Esophagus squamous epithelium (tissue), 5 donors: ENCODE measurements at regions not wholly inside any gene's neighbourhood (a gene's known extent, or its start where the extent isn't known, plus 50 kb on each side); places are given as distances from the start of the nearest gene placed in this dataset.

ENCODE experiments used
- DNase-seq: peaks from one replicate; lab custom pipeline; 2025; lab: John Stamatoyannopoulos, UW
- H3K27ac ChIP-seq, 4 donors: fragments of 200-600 bp; sonication (generic); one replicate each; pipeline ENCODE4 v1.5.1; 2016 to 2019; ENCODE audit warnings: mild to moderate bottlenecking in 1 of 4
- H3K27me3 ChIP-seq, 4 donors: fragments of 200-600 bp; sonication (generic); 1 replicate in 3 of 4; 2 replicates in 1 of 4; pipeline versions ENCODE4 v1.5.1 to v1.6.0; 2017 to 2021; ENCODE audit warnings: antibody characterized with exemption in 1 of 4
- H3K36me3 ChIP-seq, 3 donors: fragments of 200-600 bp; sonication (generic); one replicate each; pipeline ENCODE4 v1.5.1; 2016 to 2019
- H3K4me1 ChIP-seq, 3 donors: fragments of 200-600 bp; sonication (generic); one replicate each; pipeline ENCODE4 v1.5.1; 2017 to 2019
- H3K4me3 ChIP-seq, 4 donors: fragments of 200-600 bp; sonication (generic); 1 replicate in 3 of 4; 2 replicates in 1 of 4; pipeline ENCODE4 v1.5.1; 2016 to 2019; ENCODE audit warnings: mild to moderate bottlenecking in 2 of 4, moderate library complexity in 1 of 4
- H3K9me3 ChIP-seq, 3 donors: fragments of 200-600 bp; sonication (generic); one replicate each; pipeline ENCODE4 v1.5.1; 2016 to 2019
- CTCF ChIP-seq, 6 experiments: fragments of 450-650 bp in 4 of 6; fragments of 200-600 bp in 2 of 6; sonication (generic) in 2 of 6; IDR thresholded peaks; one replicate each; pipeline ENCODE4 v1.5.1; 2016 to 2019; ENCODE audit warnings: antibody characterized with exemption in 6 of 6, mild to moderate bottlenecking in 4 of 6, moderate library complexity in 4 of 6
- POLR2A ChIP-seq, 4 donors: fragments of 450-650 bp; IDR thresholded peaks; one replicate each; pipeline ENCODE4 v1.6.1; 2017; ENCODE audit warnings: antibody characterized with exemption in 4 of 4, mild to moderate bottlenecking in 4 of 4, moderate library complexity in 3 of 4
- WGBS, 2 donors: methylation state at CpG; one replicate each; pipeline ENCODE4 v1.1.5; 2018; 5-methylcytosine and 5-hydroxymethylcytosine counted together
- intact Hi-C: fragments of 100-400 bp; cut with DNase I; formaldehyde crosslinking; loops from one replicate; pipeline ENCODE4 v1.15.0; 2022
- donor health status: DM: yes; HTN: yes; CAD: no.

GRCh38 chr2:82282111-82282882 lies 1977.7 kb upstream of the LRRTM1 start:
- no peak for TF ChIP-seq POLR2A (IDR thresholded peaks at IDR 0.05)
- TF ChIP-seq CTCF (IDR thresholded peaks at IDR 0.05): no peak
- Histone ChIP-seq H3K4me1 (no peaks in the 10 kb centered on the region), H3K4me3 (no peak overlapping the region), H3K27me3 (no peaks in the 10 kb centered on the region), H3K27ac (no peak overlapping the region), H3K36me3 (no peaks in the 10 kb centered on the region), H3K9me3 (no peaks in the 10 kb centered on the region)
- no peak for DNase-seq
- 73 to 75% methylated on average over 11 to 16 of the region's 16 CpGs for WGBS, 2 donors
- intact Hi-C loops: no loop called here

GRCh38 chr2:82279367-82279766 lies 1974.8 kb upstream of the LRRTM1 start:
- no peak for DNase-seq
- H3K36me3 ChIP-seq: no peaks in the 10 kb centered on the region
- WGBS, 2 donors: 36 to 67% methylated on average over 1 of the region's 1 CpG
- H3K9me3 ChIP-seq: no peaks in the 10 kb centered on the region
- intact Hi-C loops: no loop called here
- TF ChIP-seq POLR2A (IDR thresholded peaks at IDR 0.05) (no peak), CTCF (IDR thresholded peaks at IDR 0.05) (no peak)
- no peaks in the 10 kb centered on the region for H3K4me1 ChIP-seq
- no peak overlapping the region for H3K27ac ChIP-seq
- no peaks in the 10 kb centered on the region for H3K27me3 ChIP-seq
- H3K4me3 ChIP-seq: no peak overlapping the region

- H3K27ac ChIP-seq: no peak overlapping the region
- H3K27me3 ChIP-seq: no peaks in the 10 kb centered on the region
- H3K4me1 ChIP-seq: no peaks in the 10 kb centered on the region
- no peak for DNase-seq
- TF ChIP-seq POLR2A (IDR thresholded peaks at IDR 0.05) (no peak), CTCF (IDR thresholded peaks at IDR 0.05) (no peak)
- H3K9me3 ChIP-seq: no peaks in the 10 kb centered on the region
- WGBS, 2 donors: 38 to 65% methylated on average over 1 of the region's 1 CpG
- no peak overlapping the region for H3K4me3 ChIP-seq
- no peaks in the 10 kb centered on the region for H3K36me3 ChIP-seq
- intact Hi-C loops: no loop called here
These were observed 1973.9 kb upstream of the LRRTM1 start for GRCh38 chr2:82278416-82278815.

- no peaks in the 10 kb centered on the region for H3K36me3 ChIP-seq
- no peak overlapping the region for H3K4me3 ChIP-seq
- no peaks in the 10 kb centered on the region for H3K4me1 ChIP-seq
- WGBS, 2 donors: 37 to 43% methylated on average over 2 of the region's 2 CpGs
- no peak overlapping the region for H3K27ac ChIP-seq
- TF ChIP-seq CTCF (IDR thresholded peaks at IDR 0.05): no peak
- TF ChIP-seq POLR2A (IDR thresholded peaks at IDR 0.05): no peak
- no peaks in the 10 kb centered on the region for H3K27me3 ChIP-seq
- DNase-seq: no peak
- H3K9me3 ChIP-seq: no peaks in the 10 kb centered on the region
- intact Hi-C loops: no loop called here
These were observed 1971.0 kb upstream of the LRRTM1 start for GRCh38 chr2:82275599-82275998.

GRCh38 chr2:82268446-82268845 lies 1963.9 kb upstream of the LRRTM1 start:
- H3K4me1 ChIP-seq: no peaks in the 10 kb centered on the region

More at GRCh38 chr2:82268446-82268845, 1963.9 kb upstream of the LRRTM1 start:
- no peak overlapping the region for H3K4me3 ChIP-seq
- H3K9me3 ChIP-seq: no peaks in the 10 kb centered on the region
- TF ChIP-seq CTCF (IDR thresholded peaks at IDR 0.05) (no peak), POLR2A (IDR thresholded peaks at IDR 0.05) (no peak)
- intact Hi-C loops: no loop called here
- H3K27me3 ChIP-seq: no peaks in the 10 kb centered on the region
- no peak for DNase-seq
- H3K27ac ChIP-seq: no peak overlapping the region
- no peaks in the 10 kb centered on the region for H3K36me3 ChIP-seq
